Activated naive CD4-positive, alpha-beta T cell treated with anti-CD3 and anti-CD28 coated beads, Interleukin-2, amount 50 U/mL, for 72 hours (primary cell): ENCODE measurements at regions not wholly inside any gene's neighbourhood (a gene's known extent, or its start where the extent isn't known, plus 50 kb on each side); places are given as distances from the start of the nearest gene placed in this dataset.
"Not testable (repeated sequence)": the region's sequence is repeated elsewhere in the genome, so short reads cannot be mapped to it uniquely, and the experiment has no call there.

Source experiments
- ATAC-seq, 2 donors: fragments of 150-1000 bp; cut with Tn5 transposase; 2 replicates each; pipeline ENCODE4 v1.10.0; 2021; ENCODE audit warnings: mild to moderate bottlenecking in 2 of 2, moderate library complexity in 2 of 2
- DNase-seq, 2 donors: peaks; one replicate each; pipeline ENCODE4 v3.0.0; 2021 to 2022; ENCODE audit warnings: low spot score in 2 of 2
- H3K27ac Mint-ChIP-seq, 2 donors: one replicate each; pipeline ENCODE4 v1.8.0; 2022; ENCODE audit warnings: mild to moderate bottlenecking in 2 of 2, mixed read lengths in 2 of 2
- H3K36me3 Mint-ChIP-seq, 2 donors: one replicate each; pipeline ENCODE4 v1.8.0; 2022; ENCODE audit warnings: mixed read lengths in 2 of 2
- H3K9me3 Mint-ChIP-seq, 2 donors: one replicate each; pipeline ENCODE4 v1.8.0; 2022; ENCODE audit warnings: mixed read lengths in 2 of 2

DNA sequence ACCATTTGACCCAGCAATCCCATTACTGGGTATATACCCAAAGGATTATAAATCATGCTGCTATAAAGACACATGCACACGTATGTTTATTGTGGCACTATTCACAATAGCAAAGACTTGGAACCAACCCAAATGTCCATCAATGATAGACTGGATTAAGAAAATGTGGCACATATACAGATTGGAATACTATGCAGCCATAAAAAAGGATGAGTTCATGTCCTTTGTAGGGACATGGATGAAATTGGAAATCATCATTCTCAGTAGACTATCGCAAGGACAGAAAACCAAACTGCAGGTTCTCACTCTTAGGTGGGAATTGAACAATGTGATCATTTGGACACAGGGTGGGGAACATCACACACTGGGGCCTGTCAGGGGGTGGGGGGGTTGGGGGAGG lies 157.5 kb upstream of the RMP24 start:
- ATAC-seq, H3K36me3 Mint-ChIP-seq, H3K9me3 Mint-ChIP-seq, H3K27ac Mint-ChIP-seq, DNase-seq: not testable (repeated sequence)

DNA sequence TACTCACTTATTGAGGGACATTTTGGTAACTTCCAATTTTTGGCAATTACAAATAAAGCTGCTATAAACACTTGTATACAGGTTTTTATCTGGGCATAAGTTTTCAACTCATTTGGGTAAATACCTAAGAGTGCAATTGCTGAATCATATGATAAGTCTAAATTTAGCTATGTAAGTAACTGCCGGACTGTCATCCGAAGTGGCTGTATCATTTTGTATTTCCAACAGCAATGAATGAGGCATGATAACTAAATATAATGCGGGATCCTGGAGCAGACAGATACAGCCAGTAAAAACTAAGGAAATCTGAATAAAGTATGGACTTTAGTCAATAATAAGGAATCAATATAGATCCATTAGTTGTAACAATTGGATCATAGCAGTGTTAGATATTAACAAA lies 156.5 kb upstream of the RMP24 start:
- Mint-ChIP-seq H3K9me3 (peaks cover 0 to 6% of the 10 kb centered on the region in 2 donors), H3K36me3 (peaks cover 0 to 5% of the 10 kb centered on the region in 2 donors), H3K27ac (no peak overlapping the region)
- DNase-seq = no peak
- ATAC-seq = no peak

DNA sequence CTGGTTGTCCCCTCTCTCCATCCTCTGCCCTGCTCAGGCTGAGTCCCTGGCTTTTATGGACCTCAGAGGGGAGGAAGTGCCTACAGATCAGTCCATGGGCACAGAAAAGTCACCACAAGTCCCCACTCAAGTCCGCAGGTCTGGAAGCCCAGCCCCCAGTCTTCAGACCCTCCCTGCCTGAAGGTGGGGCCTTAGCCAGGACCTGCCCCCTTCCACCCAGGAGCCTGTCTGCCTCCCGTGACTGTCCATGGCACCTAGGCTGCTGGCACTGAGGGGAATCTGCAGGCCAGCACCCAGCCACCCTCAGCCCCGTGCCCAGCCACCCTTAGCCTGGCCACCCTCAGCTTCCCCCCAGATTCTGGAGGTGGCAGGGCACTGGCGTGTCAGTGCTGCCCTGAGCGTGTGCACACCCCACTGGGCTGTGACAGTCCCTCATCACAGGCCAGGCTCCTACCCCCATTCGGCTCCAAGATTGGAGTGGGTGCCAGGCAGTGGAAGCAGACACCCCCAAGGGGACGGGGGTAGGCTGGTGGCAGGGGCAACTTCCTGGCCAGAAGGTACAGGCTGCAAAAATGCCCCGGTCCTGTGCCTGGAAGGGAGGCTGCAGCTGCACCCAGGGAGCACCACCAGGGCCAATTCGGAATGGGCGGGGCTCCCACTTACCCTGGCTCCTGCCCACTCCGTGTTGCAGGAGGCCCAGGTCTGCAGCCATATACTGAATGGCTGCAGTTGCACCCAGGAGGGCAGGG lies 154.7 kb upstream of the RMP24 start:
- H3K9me3 Mint-ChIP-seq = no peaks in the 10 kb centered on the region
- ATAC-seq (no peak), DNase-seq (no peak)
- H3K36me3 Mint-ChIP-seq = no peaks in the 10 kb centered on the region
- H3K27ac Mint-ChIP-seq = no peak overlapping the region

DNA sequence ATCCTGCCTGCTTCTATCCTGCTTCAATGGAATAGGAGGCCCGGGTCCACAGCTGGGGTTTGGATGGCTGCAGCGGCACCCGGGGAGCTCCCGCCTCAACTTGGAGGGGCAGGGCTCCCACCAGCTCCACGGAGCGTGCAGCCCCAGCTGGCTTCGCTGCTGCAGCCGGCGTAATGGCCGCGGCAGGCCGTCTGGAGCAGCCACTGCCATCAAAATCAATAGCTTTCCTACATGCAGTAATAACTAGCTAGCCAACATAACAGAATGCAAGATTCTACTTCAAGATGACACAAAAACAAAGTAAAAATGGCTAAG lies 154.2 kb upstream of the RMP24 start:
- ATAC-seq = no peak
- Mint-ChIP-seq H3K36me3 (no peaks in the 10 kb centered on the region), H3K27ac (no peak overlapping the region), H3K9me3 (no peaks in the 10 kb centered on the region)
- no peak for DNase-seq

DNA sequence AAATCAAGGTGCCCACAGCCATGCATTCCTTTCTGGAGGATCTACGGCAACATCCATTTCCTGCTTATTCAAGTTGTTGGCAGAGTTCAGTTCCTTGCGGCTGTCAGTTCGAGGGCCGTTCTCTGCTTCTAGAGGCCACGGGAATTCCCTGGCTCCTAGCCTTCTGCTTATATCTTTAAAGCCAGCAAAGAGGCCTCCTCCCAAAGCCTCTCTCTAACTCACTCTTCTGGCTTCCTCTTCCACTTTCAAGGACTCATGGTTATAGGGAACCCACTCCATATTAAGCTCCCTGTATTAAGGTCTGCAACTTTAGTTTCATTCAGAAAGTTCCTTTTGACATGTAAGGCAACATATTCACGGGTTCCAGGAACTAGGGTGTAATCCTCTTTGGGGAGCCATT lies 150.1 kb upstream of the RMP24 start:
- Mint-ChIP-seq H3K36me3 (no peaks in the 10 kb centered on the region), H3K27ac (no peak overlapping the region), H3K9me3 (no peaks in the 10 kb centered on the region)
- DNase-seq = no peak
- no peak for ATAC-seq

DNA sequence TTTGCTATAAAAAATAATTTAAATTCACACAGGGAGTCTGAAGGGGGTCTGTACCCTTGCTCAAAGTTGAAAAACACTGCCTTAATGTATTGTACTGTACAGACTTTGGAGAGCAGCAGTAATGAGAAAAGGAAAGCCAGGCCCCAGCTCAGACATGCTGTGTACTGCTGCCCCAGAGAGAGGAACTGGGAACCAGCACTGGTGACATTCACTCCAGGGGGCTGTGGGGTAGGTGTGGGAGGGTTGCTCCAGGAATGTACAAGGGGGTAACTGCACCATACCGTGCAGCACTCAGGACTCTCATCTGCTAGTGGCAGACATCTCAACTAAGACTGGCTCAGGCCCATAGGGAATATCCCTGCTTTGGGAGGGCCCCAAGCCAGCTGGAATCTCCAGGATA lies 146.0 kb upstream of the RMP24 start:
- Mint-ChIP-seq H3K27ac (no peak overlapping the region), H3K36me3 (peaks cover 4 to 21% of the 10 kb centered on the region in 2 donors), H3K9me3 (peaks cover 12 to 25% of the 10 kb centered on the region in 2 donors)
- DNase-seq = no peak
- no peak for ATAC-seq

DNA sequence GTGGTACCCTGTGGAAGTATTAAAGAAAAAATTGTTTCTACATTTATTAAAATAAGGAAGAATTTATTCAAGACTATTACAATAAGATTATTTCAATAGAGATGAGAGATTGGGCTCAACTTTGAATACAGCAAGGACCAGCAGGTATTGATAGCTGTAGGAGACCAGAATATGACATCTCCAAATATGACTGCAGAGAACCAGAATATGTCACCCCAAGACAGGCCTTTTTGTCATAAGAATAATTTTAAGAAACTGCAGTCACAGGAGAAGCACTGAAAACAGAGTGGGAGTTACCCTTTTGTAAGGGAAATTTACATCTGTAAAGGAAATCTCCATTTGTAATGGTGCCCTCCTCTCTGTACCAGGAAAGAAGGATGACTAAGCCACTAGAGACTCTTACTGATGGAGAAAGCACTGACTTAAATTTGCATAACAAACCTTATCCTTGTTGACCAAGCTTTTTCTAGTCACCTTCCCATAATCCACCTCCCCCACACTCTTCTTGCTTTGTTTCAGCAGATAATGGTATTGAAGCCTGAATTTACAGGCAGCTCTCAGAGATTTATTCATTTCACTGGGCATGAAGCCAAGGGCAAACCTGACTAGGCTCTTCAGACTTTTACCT lies 145.1 kb upstream of the RMP24 start:
- Mint-ChIP-seq H3K36me3 (peaks cover 11 to 30% of the 10 kb centered on the region in 2 donors), H3K9me3 (peaks cover 16 to 32% of the 10 kb centered on the region in 2 donors), H3K27ac (peak overlapping the region in 1 of 2 donors; percentile 2)
- DNase-seq (no peak), ATAC-seq (peak; percentile 63 to 93)

DNA sequence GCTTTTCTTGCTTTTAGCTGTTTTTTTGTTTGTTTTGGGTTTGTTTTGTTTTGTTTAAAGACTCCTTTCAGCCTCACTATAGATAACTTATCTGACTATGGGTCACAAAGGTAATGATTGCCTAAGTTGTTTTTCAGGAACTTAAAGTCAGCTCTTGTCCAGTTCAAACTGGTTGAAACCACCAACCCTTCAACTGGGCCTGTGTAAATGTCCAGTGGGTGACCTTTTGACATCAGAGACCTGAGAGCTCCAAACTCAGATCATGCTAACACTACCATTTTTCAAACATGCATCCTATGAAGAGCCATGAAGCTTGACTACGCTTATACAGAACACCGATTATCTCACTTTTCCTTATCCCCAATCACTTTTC lies 144.6 kb upstream of the RMP24 start:
- ATAC-seq (no peak), DNase-seq (no peak)
- Mint-ChIP-seq H3K9me3 (peaks cover 16 to 36% of the 10 kb centered on the region in 2 donors), H3K36me3 (peaks cover 12 to 35% of the 10 kb centered on the region in 2 donors), H3K27ac (peak overlapping the region in 1 of 2 donors; percentile 2)

DNA sequence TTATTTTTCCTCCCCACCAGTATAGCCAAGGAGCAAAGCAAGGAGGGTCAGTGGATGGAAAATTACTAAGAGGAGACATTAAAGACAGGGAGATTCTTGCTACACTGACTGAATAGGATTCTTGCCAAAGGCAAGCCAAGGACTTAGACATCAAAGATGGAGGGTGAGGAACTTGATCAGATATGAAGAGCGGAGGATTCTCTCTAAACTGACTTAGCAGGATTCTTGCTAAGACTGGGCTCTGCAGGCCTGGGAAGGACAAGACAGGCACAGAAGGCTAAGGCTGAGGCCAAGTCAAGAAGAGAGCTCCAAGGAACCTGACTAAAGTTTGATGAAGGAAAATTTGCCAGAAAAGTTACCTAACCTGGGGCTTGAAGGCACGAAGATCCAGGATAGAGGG lies 143.9 kb upstream of the RMP24 start:
- ATAC-seq = no peak
- no peak overlapping the region for H3K27ac Mint-ChIP-seq
- peaks cover 20 to 40% of the 10 kb centered on the region in 2 donors for H3K9me3 Mint-ChIP-seq
- no peak for DNase-seq
- peaks cover 16 to 42% of the 10 kb centered on the region in 2 donors for H3K36me3 Mint-ChIP-seq

DNA sequence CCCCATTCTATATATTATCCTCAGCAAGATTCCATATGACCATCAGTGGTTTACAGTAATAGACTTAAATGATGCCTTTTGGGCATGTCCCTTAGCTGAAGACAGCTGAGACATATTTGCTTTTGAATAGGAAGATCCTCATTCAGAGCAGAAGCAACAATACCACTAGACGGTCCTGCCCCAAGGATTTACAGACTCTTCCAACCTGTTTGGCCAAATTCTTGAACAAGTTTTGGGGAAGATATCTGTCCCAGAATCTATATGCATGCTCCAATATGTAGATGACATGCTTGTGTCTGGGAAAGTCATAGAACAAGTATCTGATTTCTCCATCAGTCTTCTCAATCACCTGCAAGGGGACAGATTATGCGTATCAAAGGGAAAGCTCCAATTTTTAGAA lies 137.1 kb upstream of the RMP24 start:
- Mint-ChIP-seq H3K9me3 (peaks cover 15 to 25% of the 10 kb centered on the region in 2 donors), H3K27ac (no peak overlapping the region), H3K36me3 (peaks cover 12 to 32% of the 10 kb centered on the region in 2 donors)
- no peak for ATAC-seq
- no peak for DNase-seq

DNA sequence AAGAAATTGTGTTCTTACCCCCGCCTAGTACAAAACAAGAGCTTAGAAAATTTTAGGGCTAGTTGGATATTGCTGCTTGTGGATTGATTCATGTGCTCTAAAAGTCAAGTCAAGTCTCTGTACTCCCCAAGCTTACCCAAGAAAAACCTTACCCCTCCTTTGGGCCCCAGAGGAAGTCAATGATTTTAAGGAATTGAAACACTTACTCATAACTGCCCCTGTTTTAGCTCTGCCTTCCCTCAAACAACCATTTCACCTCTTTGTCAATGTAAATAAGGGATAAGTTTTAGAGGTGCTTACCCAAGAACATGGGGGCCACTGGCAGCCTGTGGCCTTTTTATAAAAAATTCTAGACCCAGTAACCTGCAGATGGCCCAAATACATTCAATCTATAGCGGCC lies 136.6 kb upstream of the RMP24 start:
- H3K36me3 Mint-ChIP-seq = peaks cover 12 to 27% of the 10 kb centered on the region in 2 donors
- ATAC-seq = peak in 1 of 2 donors; percentile 58

DNA sequence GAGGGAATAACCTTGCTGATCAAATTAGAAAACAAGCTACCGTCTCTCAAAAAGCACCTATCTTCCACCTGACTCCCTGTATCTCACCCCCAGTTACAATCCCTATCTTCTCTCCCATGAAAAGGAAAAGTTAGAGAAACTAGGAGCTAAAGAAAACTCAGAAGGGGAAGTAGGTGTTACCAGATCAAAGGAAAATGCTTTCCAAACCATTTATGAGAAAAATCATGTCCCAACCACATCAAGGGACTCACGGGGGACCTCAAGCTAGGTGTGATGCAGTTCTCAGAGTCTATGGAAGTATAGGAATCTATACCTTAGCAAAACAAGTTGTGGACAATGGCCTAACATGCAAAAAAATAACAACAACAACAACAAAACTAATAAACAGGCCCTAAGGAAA lies 135.5 kb upstream of the RMP24 start:
- no peak overlapping the region for H3K27ac Mint-ChIP-seq
- ATAC-seq = no peak
- H3K9me3 Mint-ChIP-seq = peaks cover 10 to 20% of the 10 kb centered on the region in 2 donors
- DNase-seq = no peak
- peaks cover 11 to 16% of the 10 kb centered on the region in 2 donors for H3K36me3 Mint-ChIP-seq

More for the DNA sequence above, 136.6 kb upstream of the RMP24 start:
- DNase-seq = no peak
- peaks cover 14 to 21% of the 10 kb centered on the region in 2 donors for H3K9me3 Mint-ChIP-seq
- H3K27ac Mint-ChIP-seq = no peak overlapping the region

DNA sequence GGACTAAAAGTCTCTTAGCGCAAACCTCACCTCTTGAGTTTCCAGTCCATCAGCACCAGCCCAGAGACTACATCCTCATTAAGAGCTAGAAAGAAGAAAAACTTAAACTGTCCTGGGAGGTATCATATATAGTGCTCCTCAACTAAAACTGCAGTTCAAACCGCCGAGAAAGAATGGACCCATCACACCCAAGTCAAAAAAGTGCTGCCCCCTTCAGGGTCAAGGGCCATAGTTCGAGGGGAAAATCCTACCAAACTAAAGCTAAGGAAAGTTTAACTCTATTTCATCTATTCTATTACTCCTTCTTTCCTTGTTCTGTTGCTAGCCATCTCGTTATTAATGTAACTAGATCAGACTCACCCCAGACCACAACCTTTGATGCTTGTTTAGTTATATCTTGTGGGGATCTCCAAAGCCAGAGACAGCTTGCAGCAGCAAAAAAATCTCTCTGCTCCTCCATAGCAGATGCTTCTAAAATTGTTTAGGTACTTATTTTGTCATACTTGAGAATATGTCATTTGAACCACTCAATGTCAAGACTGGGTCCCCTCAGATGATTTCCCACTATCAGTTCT lies 134.5 kb upstream of the RMP24 start:
- Mint-ChIP-seq H3K36me3 (peaks cover 5 to 6% of the 10 kb centered on the region in 2 donors), H3K27ac (no peak overlapping the region), H3K9me3 (peaks cover 8 to 12% of the 10 kb centered on the region in 2 donors)
- ATAC-seq (no peak), DNase-seq (no peak)

DNA sequence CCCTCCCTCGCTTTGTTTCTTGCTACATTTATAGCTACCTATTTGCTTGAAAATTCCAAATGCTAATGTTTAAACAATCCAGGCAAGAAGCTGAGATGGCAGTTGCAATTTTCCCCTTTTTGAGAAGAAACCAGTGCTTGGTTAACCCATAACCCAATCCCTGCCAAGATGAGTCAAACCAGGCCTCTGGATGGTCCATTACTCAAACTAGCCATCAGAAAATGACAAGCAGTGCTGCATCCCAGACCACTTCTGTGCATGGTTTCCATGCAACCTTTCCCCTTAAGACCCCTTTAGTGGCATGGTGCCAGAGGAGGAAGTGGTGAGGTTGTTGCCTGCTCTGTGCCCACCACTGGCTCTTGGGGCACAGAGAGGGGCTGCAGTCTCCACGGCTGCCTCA lies 131.2 kb upstream of the RMP24 start:
- DNase-seq (no peak), ATAC-seq (no peak)

DNA sequence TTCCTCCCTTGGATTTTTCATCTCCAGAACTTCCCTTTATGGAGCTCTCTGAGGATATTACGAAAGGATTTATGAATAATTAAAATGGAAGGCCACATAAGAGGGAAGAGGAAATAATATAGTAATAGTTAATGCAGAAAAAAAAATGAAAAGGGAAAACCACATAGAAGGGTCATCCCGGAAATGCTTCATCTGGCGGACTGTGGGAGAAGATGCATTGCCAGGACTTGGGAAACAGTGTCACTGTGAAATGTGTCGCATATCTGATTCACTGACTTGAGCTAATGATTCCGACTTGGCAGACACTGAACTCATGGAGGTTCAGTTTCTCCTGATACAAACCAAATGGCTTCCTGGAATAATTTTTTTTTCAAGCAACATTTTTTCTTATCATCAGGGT lies 129.9 kb upstream of the RMP24 start:
- ATAC-seq (no peak), DNase-seq (no peak)
- no peak overlapping the region for H3K27ac Mint-ChIP-seq
- no peaks in the 10 kb centered on the region for H3K36me3 Mint-ChIP-seq
- H3K9me3 Mint-ChIP-seq = peaks cover 4 to 13% of the 10 kb centered on the region in 2 donors

More for the DNA sequence above, 131.2 kb upstream of the RMP24 start:
- Mint-ChIP-seq H3K9me3 (peaks cover 4 to 13% of the 10 kb centered on the region in 2 donors), H3K36me3 (no peaks in the 10 kb centered on the region), H3K27ac (no peak overlapping the region)

DNA sequence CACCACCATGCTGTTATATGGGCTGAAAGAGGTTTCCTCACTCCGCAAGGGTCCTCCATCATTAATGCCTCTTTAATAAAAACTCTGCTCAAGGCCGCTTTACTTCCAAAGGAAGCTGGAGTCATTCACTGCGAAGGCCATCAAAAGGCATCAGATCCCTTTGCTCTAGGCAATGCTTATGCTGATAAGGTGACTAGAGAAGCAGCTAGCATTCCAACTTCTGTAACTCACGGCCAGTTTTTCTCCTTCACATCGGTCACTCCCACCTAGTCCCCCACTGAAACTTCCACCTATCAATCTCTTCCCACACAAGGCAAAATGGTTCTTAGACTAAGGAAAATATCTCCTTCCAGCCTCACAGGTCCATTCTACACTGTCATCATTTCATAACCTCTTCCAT lies 124.2 kb upstream of the RMP24 start:
- H3K36me3 Mint-ChIP-seq, DNase-seq, H3K27ac Mint-ChIP-seq, ATAC-seq, H3K9me3 Mint-ChIP-seq: not testable (repeated sequence)

DNA sequence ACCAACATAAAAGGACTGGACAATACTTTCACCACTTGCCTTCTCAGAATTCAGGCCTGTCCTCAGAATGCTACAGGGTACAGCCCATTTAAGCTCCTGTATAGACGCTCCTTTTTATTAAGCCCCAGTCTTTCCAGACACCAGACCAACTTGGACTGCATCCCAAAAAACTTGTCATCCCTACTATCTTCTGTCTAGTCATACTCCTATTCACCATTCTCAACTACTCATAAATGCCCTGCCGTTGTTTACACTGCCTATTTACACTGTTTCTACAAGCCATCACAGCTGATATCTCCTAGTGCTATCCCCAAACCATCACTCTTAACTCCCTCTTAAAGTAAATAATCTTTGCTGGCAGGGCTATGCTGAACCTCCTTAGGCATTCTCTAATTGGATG lies 123.2 kb upstream of the RMP24 start:
- ATAC-seq, H3K27ac Mint-ChIP-seq, H3K36me3 Mint-ChIP-seq, H3K9me3 Mint-ChIP-seq, DNase-seq: not testable (repeated sequence)
